H4 (cell line): ENCODE measurements at regions not wholly inside any gene's neighbourhood (a gene's known extent, or its start where the extent isn't known, plus 50 kb on each side); places are given as distances from the start of the nearest gene placed in this dataset.
"Not testable (repeated sequence)": the region's sequence is repeated elsewhere in the genome, so short reads cannot be mapped to it uniquely, and the experiment has no call there.

Source experiments
- DNase-seq: peaks from one replicate; pipeline ENCODE4 v3.0.0-alpha.2; 2015; ENCODE audit warnings: low spot score

DNA sequence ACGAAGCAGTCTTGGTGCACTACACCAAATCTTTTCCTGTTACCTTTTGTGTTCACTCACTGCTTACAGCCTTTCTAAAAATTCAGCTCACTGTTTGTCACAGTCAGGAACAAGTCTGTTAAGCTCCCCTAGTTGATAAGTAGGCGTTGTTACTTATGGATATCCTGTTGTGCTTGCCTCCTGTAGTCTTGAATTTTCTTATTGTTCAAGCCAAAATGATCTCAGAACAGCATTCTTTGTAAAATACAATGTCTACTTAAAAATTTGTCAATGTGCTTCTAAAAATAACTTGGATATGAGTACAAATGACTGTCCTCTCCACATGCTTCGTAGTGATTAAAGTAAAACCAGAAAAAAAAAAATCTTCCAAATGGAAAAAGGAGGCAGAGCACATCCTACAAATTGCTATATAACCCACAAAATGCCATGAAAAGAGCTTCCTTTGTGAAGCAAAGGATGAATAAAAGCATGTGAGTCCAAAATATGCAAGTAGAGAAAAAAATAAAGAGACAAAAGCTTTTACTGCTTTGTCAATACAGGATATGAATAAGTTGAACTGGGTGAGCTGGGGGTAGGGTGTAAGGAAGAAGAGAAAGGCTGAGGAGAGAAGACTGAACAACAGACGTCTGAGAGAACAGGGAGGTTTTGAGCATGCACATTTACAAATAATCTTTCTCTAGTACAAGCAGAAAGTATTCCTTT is 228.9 kb upstream of the ADGRL4 start:
- no peak for DNase-seq

DNA sequence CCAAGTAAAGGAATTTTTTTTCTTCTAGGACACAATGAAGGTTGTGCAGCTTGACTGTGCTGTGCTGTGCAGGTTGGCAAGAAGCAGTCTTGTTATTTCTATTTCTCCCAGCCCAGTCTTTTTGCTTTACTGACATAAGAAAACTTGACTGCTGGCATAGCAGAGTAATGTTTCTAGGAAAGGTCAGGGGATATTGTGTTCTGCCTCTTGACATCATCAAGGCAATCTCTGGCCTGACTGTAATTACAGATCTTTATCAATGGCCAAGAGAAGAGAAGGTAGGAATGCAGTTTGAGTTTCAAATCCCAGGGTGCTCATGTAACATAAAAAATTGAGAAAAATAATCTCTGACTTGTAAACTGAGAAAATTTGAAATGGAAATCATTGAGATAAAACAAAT is 226.3 kb upstream of the ADGRL4 start:
- no peak for DNase-seq

DNA sequence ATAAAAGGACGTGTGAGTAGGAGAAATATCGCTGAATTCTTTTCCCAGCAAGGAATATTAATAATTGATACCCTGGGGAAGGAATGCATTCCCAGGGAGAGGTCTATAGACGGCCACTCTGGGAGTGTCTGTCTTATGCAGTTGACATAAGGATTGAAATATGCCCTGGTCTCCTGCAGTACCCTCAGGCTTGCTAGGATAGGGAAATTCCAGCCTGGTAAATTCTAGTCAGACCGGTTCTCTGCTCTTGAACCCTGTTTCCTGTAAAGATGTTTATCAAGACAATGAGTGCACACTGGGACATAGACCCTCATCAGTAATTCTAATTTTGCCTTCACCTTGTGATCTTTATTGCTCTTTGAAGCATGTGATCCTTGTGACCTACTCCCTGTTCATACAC is 224.2 kb upstream of the ADGRL4 start:
- not testable (repeated sequence) for DNase-seq

DNA sequence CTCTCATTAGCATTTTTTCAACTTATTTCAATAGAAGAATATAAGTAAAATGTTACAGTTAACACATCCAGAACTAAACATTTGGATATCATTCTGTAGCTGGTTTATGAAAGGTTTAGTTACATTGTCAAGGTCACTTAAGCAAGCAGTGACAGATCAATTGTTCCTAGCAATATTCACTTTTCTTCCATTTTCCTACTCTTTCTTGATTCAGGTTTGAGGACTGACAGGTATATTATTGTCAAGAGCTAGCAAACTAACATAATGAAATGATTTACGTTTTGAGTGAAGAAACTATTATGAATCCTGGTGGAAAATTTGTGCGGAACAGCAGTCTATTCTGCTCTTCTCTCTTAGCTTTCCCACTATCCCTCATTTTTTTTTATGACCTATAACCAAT is 220.4 kb upstream of the ADGRL4 start:
- DNase-seq, result no peak

DNA sequence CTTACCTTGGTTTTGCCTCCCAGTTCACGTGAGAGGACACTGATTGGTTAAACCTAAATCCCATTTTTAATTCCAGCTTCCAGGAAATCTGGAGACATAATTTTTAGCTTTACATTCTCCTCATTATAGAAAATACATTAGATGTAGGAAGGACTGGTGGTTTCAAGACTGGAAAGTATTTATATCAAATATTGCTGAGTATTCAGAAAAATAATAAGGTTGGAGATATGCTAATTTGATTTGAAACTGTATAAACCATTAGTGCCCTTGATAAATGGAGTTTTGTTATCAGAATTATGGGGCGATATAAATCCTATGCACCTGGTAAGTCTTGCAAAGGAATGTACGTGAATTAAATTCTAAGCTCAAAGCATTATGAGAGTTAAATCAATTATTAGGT is 218.0 kb upstream of the ADGRL4 start:
- DNase-seq, result no peak

DNA sequence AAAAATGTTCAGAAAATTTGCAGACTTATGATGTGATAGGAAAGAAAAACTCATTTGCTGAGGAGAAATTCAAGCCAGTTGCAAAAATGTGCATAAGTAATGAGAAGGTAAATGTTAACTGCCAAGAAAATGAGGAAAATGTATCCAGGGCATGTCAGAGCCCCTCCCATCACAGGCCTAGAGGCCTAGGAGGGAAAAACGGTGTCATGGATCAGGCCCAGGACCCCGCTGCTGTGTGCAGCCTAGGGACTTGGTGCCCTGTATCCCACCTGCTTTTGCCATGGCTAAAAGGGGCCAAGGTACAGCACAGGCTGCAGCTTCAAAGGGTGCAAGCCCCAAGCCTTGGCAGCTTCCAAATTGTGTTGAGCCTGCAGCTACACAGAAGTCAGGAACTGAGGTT is 214.0 kb upstream of the ADGRL4 start:
- no peak for DNase-seq

DNA sequence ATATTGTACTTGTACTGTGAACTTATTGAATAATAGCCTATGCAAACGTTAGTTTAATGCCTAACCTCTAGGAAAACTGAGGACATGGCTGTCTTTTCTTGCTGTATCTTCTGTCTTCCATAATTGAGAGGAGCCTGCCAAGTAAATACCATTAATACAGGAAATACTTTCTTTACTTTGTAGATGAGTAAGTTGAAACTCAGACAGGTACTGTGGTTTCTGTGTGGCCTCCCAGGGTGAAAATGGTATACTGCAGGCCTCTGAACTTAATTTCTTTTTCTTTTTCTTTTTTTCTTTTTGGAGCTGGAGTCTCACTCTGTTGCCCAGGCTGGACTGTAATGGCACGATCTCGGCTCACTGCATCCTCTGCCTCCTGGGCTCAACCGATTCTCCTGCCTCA is 208.8 kb upstream of the ADGRL4 start:
- DNase-seq, result no peak

DNA sequence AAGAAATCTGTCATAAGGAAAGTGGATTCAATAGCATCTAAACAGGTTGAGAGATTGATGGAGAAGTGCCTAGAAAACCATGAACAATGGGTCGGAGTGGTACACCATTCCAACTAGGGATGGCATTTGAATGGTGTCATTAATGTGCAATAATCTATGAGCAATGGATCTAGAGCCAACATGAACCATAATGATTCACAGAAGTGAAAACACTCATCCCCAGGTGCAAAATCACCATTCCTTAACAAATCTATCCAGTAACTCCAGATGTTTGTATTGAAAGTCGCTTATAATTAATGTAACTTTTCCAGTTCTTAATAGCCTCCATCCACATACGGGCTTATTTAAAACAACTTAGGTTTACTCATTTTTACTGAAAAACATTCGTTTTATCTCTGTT is 201.3 kb upstream of the ADGRL4 start:
- DNase-seq, result no peak

DNA sequence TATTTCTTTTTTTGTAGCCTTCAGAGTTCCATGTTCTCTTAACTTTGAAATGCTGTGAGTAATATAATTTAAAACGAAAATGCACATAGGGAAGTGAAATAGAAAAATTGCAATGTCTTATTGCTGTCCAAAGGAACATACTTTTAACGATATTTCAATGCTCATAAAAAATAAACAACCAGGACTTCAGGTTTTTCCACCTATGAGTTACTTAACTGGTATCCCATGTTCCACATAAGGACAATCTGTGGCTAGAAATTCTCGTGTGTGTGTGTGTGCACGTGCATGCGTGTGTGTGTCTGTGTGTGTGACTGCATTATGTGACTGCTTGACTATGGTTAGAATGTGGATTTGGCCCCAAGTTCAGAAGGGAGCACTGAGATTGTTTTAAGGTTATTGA is 200.8 kb upstream of the ADGRL4 start:
- DNase-seq, result no peak

DNA sequence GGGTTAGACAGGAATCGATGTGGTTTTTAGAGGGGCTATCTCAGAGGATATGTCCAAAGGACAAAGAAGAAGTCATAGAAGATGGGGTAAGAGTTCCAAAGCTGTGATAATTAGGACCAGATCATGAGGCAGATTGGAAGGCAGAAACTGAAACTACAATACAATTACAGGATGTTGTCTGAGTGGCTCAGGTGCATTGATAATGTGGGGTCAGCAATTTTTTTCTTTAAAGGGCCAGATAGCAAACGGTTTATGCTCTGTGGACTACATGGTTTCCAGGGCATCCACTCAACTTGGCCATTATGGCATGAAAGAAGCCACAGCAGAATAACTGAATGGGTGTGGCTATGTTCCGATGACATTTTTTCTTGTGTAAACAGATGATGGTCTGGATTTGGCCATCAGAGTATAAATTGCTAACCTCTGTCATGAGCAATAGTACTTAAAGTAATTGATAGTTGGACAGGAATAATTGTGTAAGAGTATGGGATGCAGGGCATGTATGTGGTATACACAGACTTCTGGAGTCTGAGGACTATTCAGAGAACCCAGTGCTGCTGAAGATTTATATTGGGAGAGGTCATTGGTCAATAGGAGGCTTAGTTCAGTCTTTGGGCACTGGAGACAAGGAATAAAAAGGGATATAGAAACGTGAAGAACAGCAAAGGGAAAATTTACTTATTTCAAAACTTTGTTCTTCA is 198.4 kb upstream of the ADGRL4 start:
- no peak for DNase-seq

DNA sequence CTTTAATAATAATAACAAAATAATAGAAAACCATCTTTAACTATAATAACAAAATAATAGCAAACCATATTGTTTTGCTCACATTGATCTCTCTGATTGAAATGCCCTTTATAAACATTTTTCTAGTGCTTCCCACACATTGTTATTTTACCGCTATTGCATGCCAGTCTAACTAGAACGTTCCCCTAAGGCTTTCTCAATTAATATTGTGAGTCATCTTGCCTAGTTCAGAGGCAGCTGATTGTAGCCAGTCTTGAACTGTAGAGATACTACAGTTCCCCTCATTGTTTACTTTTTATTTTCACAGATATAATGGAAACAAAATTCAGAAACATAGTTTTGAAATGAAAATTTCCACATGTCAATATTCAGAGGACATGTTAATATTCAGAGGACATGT is 192.3 kb upstream of the ADGRL4 start:
- DNase-seq, result peak; percentile 22

DNA sequence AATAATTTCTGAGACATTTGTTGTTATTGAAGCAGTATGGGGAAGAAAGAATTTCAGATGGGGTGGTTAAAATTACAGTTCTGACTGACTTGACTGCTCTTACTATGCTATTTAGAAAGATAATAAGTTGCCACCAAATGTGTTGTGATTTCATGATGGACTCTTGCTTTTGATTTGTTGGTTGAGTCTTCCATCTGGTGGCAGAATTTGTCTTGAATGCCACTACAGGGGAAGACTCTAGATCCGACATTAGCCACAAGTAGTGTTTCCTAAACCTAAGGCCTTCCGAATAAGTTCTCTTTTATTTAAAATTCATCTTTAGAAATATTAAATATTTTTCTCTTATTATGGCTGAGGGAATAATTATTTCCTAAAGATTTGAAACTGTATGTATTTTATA is 190.9 kb upstream of the ADGRL4 start:
- no peak for DNase-seq

DNA sequence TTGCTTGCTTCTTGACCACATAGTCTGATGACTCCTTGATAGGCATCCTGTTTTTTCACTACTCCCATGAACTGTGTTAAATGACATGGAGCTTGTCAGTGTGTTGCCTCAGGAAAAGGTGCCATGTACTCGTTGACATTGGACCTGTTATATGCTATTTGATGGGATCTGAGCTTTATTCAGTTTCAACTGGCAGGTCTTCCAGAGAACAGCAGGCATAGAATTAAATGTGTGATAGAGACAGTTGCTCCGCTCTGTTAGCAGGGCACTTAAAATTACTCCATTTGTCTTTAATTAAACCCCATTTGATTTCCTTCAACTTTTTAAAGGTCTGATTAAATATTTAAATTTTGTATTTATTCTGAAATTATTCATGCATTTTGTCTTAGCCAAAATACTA is 189.7 kb upstream of the ADGRL4 start:
- DNase-seq, result no peak

DNA sequence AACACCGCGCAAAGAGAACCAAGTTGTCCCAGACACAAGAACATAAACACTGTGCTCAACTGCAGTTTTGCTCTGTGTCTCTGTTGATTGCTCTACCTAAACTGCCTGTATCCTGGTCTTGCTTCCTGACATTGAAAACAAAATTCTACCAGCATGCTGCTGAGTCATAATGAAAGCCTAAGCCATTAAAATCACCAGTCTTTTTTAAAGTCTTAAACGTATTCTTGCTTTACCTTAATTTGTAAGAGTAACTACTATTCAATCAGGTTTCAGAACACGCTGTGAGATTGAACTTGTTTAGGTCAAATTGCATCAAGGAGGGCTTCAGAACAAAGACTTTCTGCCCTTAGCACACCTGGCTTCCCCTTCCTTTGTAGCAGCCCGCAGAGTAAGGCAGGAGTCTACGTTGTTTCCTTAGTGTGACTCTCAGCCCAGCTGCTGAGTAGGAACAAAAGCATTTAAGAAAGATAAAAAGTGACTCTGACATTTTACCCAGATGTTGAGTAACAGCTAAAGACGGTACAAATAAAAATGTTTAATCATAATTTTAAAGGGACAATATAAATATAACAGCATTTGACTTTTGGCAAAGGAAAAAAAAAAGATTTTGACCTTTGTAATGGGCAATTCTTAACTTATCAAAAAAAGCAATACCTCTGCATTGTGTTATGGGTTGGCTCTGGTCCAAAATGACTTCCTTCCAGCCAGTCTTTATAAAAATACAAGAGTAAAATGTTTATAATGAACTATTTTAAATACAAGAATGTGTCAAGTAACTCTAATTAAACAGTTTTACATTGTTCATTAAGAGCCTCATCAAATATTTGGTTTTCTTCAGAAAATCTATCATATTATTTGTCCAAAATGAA is 186.9 kb upstream of the ADGRL4 start:
- DNase-seq, result peak; percentile 42

DNA sequence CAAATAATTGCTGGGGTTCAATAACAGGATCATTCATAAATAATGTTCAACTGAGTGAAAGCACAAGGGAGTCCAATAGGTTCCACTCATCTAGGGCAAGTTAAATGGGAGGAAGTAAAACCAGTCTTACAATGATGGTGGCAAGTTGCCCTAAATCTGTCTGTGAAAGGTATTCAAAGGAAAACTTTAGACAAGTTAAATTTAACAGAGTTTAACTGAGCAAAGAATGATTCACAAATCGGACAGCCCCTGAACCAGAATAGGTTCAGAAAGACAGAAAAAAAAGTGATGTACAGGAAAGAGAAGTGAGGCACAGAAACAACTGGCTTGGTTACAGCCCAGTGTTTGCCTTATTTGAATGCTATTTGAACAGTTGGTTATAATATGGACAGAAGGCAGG is 183.5 kb upstream of the ADGRL4 start:
- no peak for DNase-seq

DNA sequence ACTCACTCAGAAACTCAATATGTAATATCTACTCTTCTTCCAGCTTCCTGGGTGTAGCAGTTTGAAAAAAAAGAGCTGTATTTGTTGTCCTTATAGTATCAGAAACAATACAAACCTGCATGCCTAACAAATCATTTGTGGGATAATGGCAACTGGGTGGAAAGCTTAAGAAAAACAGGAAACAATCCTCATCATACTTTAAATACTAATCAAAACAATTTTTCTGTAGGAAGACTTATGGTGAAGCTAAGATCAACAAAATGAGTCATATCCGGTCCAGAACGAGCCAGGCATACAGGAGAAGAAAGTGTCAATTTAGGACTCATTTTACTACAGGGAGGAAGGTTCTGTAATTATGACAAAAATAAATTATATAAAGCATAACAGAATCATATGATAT is 181.8 kb upstream of the ADGRL4 start:
- peak; percentile 26 for DNase-seq

DNA sequence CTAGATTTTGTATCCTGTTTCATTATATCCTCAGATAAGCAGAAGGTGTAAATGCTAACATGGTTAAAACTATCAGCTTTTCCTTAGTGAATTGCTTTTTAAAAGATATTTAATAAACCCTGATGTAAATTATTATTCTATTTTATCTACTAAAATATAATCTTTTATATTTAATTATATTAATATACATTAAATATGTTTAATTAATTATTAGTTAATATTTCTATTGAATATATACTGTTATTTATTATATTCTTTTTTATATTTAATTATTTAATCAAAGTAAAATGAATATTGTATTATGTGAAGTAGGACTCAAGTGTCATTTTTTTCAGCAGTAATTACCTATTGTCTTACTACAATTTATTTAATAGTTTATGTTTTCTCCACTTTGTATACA is 179.7 kb upstream of the ADGRL4 start:
- DNase-seq, result no peak

DNA sequence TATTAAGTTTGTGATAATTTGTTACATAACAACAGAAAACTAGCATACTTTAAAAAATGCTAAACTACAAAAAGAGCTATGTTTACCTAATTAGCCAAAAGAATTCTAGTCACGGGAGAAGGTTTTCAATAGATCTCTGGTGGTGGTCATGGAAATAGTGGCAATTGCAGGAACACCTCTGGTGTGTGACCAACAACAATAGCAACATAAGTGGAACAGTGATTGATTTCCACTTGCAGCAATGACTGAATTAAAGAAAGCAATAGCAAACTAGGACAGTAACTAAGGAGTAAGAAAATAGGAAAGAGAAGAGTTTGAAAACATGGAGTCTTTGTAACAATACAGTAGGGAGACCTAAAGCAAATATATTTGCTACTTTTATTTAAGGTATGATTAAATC is 171.3 kb upstream of the ADGRL4 start:
- no peak for DNase-seq

DNA sequence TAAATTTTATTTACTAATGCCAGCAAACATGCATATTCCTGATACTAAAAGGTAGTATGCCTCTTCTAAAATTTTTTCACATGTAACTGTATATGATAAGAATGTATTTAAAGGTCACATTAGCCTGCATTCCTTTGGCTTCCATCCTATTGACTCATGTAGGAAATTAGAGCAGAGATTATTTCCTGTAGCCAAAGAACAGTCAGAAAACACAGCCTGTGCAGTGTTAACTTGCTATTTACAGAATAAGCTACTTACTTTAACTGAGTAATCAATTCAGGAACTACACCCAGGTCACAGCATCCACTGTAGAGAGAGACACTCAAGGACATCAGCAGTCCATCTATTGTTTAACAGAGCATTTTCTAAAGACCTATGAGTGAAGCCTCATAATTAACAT is 154.5 kb upstream of the ADGRL4 start:
- peak; percentile 3 for DNase-seq

DNA sequence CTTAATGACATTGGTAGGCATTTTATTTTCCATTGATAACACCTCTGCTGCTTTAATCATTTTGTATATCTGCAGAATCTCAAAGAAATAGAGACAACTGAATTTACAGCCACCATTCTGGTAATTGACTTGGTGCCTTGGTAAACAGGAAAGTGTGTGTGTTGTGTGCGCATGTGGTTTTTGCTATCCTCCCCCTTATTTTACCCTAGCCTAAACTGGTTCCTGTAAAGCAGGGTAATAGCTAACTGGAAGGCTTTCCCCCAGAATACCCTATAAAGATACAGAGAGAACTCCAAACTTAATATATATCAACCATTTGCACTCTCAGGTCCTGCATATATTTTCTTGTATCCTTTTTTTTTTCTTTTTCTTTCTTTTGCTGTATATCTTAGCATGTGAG is 149.5 kb upstream of the ADGRL4 start:
- no peak for DNase-seq

DNA sequence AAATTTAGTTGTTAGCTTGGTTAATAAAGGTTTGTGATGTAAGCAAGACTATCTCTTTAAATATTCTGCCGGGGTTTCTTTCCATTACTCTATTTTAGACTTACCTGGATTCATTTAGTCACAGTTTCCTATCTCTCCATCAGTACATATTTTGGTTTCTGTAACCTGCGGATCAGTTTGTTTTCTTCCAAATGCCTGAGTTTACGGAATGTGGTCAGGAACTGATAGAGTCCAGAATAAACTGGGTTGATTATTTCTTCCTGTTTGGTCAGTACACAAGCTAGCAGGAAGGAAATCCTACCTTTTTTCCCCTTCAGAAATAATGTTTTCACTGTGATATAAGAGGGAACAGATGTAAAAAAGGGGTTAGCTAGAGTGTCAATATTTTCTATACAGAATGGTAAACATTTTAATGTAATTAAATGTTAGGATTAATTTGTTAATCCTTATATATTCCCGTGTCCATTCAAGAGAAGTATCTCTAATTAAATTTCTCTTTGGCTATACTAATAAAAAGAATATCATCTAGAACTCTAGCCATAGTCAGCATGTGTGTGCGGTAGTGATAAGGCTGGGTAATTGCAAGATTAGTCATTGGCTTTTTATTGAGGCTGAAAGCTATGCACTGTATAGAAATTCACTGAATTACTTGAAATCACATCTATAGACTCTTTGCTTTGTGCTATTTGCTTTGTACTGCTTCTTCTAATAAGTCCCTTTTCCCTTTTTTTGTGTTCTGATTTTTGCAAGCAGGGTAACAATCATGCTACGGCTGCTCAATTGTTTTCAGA is 144.7 kb upstream of the ADGRL4 start:
- DNase-seq, result no peak

DNA sequence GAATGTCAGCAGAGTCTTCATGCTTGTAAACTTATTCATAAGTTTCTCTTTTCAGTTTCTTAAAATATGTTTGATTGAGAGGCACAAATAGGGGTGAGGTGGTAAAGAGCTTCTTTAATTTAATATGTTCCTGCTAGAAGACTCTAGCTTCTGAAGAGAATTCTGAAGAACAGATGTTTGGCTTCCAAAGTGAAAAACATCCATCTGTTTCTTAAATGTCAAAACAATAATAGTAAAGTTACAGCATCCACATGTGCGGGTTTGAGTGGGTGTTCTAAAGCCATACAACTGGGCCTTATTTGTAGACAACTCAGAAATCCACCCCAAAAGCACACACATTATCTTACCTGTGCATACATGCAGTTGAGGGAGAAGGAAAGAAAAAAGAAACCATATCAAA is 144.0 kb upstream of the ADGRL4 start:
- DNase-seq, result no peak
